DMS 273 treated with DMSO at 0.1 percent for 48 hours (cell line): ENCODE measurements at regions not wholly inside any gene's neighbourhood (a gene's known extent, or its start where the extent isn't known, plus 50 kb on each side); places are given as distances from the start of the nearest gene placed in this dataset.
"Not testable (repeated sequence)": the region's sequence is repeated elsewhere in the genome, so short reads cannot be mapped to it uniquely, and the experiment has no call there.

Experiments used
- DNase-seq: peaks from one replicate; lab custom pipeline; 2025; lab: John Stamatoyannopoulos, UW

GRCh38 chr5:20370061-20370460 lies 382.1 kb upstream of the CDH18 start:
- no peak for DNase-seq

GRCh38 chr5:20369518-20369885 lies 381.5 kb upstream of the CDH18 start:
- DNase-seq: no peak

GRCh38 chr5:20368571-20369517 lies 380.8 kb upstream of the CDH18 start:
- no peak for DNase-seq

- no peak for DNase-seq
These were observed 379.2 kb upstream of the CDH18 start for GRCh38 chr5:20367178-20367577.

- peak; percentile 92 for DNase-seq
These were observed 372.3 kb upstream of the CDH18 start for GRCh38 chr5:20360263-20360662.

GRCh38 chr5:20359377-20359776 lies 371.4 kb upstream of the CDH18 start:
- DNase-seq: no peak

- DNase-seq: no peak
These were observed 365.5 kb upstream of the CDH18 start for GRCh38 chr5:20353499-20353898.

GRCh38 chr5:20351849-20352248 lies 363.8 kb upstream of the CDH18 start:
- DNase-seq: no peak

- no peak for DNase-seq
These were observed 360.3 kb upstream of the CDH18 start for GRCh38 chr5:20348321-20348720.

GRCh38 chr5:20347334-20347733 lies 359.3 kb upstream of the CDH18 start:
- DNase-seq: no peak

GRCh38 chr5:20340126-20340525 lies 352.1 kb upstream of the CDH18 start:
- DNase-seq: no peak

GRCh38 chr5:20335978-20336377 lies 348.0 kb upstream of the CDH18 start:
- no peak for DNase-seq

GRCh38 chr5:20331826-20332225 lies 343.8 kb upstream of the CDH18 start:
- no peak for DNase-seq

- no peak for DNase-seq
These were observed 335.3 kb upstream of the CDH18 start for GRCh38 chr5:20323323-20323722.

- DNase-seq: no peak
These were observed 319.4 kb upstream of the CDH18 start for GRCh38 chr5:20307391-20307790.

- no peak for DNase-seq
These were observed 317.5 kb upstream of the CDH18 start for GRCh38 chr5:20305463-20305862.

GRCh38 chr5:20304570-20304969 lies 316.6 kb upstream of the CDH18 start:
- DNase-seq: not testable (repeated sequence)

- no peak for DNase-seq
These were observed 312.1 kb upstream of the CDH18 start for GRCh38 chr5:20300110-20300509.

GRCh38 chr5:20294696-20295095 lies 306.7 kb upstream of the CDH18 start:
- DNase-seq: no peak

GRCh38 chr5:20291766-20292165 lies 303.8 kb upstream of the CDH18 start:
- no peak for DNase-seq

GRCh38 chr5:20287640-20288039 lies 299.6 kb upstream of the CDH18 start:
- no peak for DNase-seq

- DNase-seq: no peak
These were observed 298.5 kb upstream of the CDH18 start for GRCh38 chr5:20286512-20286911.

- DNase-seq: no peak
These were observed 288.9 kb upstream of the CDH18 start for GRCh38 chr5:20276959-20277263.
